Gastroesophageal sphincter (tissue), 4 donors: ENCODE measurements at regions not wholly inside any gene's neighbourhood (a gene's known extent, or its start where the extent isn't known, plus 50 kb on each side); places are given as distances from the start of the nearest gene placed in this dataset.
"Not testable (repeated sequence)": the region's sequence is repeated elsewhere in the genome, so short reads cannot be mapped to it uniquely, and the experiment has no call there.

Source experiments
- ATAC-seq: fragments of 150-250 bp; one replicate; pipeline ENCODE4 v1.9.1; 2016; ENCODE audit warnings: mild to moderate bottlenecking, moderate library complexity
- H3K27ac ChIP-seq, 4 donors: fragments of 200-600 bp; sonication (generic) in 3 of 4; 1 replicate in 3 of 4; 2 replicates in 1 of 4; pipeline ENCODE4 v1.5.1; 2016 to 2019
- H3K27me3 ChIP-seq: fragments of 200-600 bp; sonication (generic); one replicate; pipeline ENCODE4 v1.5.1; 2019
- H3K36me3 ChIP-seq, 2 donors: fragments of 200-600 bp; sonication (generic); one replicate each; pipeline ENCODE4 v1.5.1; 2019; ENCODE audit warnings: control low read depth in 1 of 2
- H3K4me1 ChIP-seq, 3 donors: fragments of 200-600 bp; sonication (generic); 1 replicate in 2 of 3; 2 replicates in 1 of 3; pipeline ENCODE4 v1.5.1; 2016 to 2019; ENCODE audit warnings: control low read depth in 2 of 3
- H3K4me3 ChIP-seq, 2 donors: fragments of 200-600 bp; sonication (generic); one replicate each; pipeline ENCODE4 v1.5.1; 2019; ENCODE audit warnings: mild to moderate bottlenecking in 1 of 2, moderate library complexity in 1 of 2
- H3K9me3 ChIP-seq, 3 donors: fragments of 200-600 bp; sonication (generic); one replicate each; pipeline ENCODE4 v1.5.1; 2017 to 2019; ENCODE audit warnings: control low read depth in 2 of 3
- EP300 ChIP-seq: sonication (generic); formaldehyde crosslinking; IDR thresholded peaks from one replicate; pipeline ENCODE4 v1.6.1; 2017; ENCODE audit warnings: antibody characterized with exemption, mild to moderate bottlenecking
- POLR2A ChIP-seq, 2 donors: fragments of 450-650 bp; IDR thresholded peaks; one replicate each; pipeline ENCODE4 v1.6.1; 2017; ENCODE audit warnings: antibody characterized with exemption in 2 of 2, mild to moderate bottlenecking in 2 of 2, moderate library complexity in 1 of 2
- POLR2AphosphoS5 ChIP-seq: sonication (generic); formaldehyde crosslinking; IDR thresholded peaks from one replicate; pipeline ENCODE4 v1.6.1; 2017; ENCODE audit warnings: antibody characterized with exemption
- WGBS, 2 donors: methylation state at CpG; one replicate each; pipeline ENCODE4 v1.1.5; 2018; ENCODE audit warnings: low coverage in 1 of 2; 5-methylcytosine and 5-hydroxymethylcytosine counted together
- TF ChIP-seq, protein P1 (sequence below), 4 experiments: fragments of 200-600 bp in 2 of 4; fragments of 450-650 bp in 2 of 4; sonication (generic) in 1 of 4; IDR thresholded peaks; one replicate each; pipeline ENCODE4 v1.5.1; 2017 to 2019; ENCODE audit warnings: antibody characterized with exemption in 4 of 4, mild to moderate bottlenecking in 2 of 4, moderate library complexity in 2 of 4

DNA sequence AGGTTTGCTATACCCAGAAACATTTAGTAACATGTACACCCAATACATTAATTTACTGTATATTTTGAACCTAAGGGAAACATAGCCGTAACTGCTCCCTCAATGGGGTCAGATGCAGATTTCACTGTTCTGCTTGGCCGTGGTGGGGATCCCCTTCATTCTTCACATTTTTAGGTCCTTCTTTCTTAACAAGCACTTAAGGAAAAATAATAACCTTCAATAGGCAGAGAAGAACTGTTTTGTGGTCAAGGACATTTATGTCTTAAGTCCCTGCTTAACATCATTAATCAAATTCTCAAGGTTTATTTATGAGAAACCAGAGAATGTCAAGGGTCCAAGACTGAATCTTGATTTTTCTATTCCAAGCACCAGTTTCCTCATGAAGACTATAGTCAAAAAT, 592.1 kb upstream of the ANKRD30A start:
- H3K27me3 ChIP-seq = no peaks in the 10 kb centered on the region
- ATAC-seq = no peak
- H3K27ac ChIP-seq = no peak overlapping the region
- TF ChIP-seq POLR2A (IDR thresholded peaks at IDR 0.05) = no peak
- TF ChIP-seq, protein P1, sequence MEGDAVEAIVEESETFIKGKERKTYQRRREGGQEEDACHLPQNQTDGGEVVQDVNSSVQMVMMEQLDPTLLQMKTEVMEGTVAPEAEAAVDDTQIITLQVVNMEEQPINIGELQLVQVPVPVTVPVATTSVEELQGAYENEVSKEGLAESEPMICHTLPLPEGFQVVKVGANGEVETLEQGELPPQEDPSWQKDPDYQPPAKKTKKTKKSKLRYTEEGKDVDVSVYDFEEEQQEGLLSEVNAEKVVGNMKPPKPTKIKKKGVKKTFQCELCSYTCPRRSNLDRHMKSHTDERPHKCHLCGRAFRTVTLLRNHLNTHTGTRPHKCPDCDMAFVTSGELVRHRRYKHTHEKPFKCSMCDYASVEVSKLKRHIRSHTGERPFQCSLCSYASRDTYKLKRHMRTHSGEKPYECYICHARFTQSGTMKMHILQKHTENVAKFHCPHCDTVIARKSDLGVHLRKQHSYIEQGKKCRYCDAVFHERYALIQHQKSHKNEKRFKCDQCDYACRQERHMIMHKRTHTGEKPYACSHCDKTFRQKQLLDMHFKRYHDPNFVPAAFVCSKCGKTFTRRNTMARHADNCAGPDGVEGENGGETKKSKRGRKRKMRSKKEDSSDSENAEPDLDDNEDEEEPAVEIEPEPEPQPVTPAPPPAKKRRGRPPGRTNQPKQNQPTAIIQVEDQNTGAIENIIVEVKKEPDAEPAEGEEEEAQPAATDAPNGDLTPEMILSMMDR (IDR thresholded peaks at IDR 0.05) = no peak
- TF ChIP-seq EP300 = no peak
- no peak for TF ChIP-seq POLR2AphosphoS5
- no peaks in the 10 kb centered on the region for H3K36me3 ChIP-seq
- WGBS, 2 donors = 75 to 95% methylated on average over 2 of the region's 2 CpGs
- no peaks in the 10 kb centered on the region for H3K4me1 ChIP-seq
- H3K4me3 ChIP-seq = no peak overlapping the region
- peaks cover 0 to 9% (median 0%) of the 10 kb centered on the region in 3 donors for H3K9me3 ChIP-seq

DNA sequence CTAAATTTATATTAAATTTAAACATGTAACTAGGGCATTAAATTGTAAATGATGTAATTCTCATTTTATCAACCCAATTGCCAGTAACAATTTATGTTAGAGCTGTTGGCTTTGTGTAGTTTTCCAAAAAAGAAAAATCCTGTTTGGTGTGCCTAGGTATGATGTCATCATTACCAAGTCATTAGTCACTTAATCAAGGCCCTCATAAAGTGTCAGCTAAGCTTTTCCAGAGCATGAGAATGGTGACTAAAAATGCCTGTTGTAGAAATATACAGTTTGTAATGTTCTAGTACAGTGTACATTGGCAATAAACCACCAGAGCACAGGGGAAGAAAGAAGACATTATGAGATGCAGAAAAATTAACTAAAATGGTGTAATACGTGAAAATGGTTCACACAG, 593.8 kb upstream of the ANKRD30A start:
- no peak for TF ChIP-seq POLR2A (IDR thresholded peaks at IDR 0.05)
- TF ChIP-seq, protein P1 (IDR thresholded peaks at IDR 0.05) = no peak
- TF ChIP-seq POLR2AphosphoS5 = no peak
- no peak for TF ChIP-seq EP300
- WGBS, 2 donors = 81 to 87% methylated on average over 1 of the region's 1 CpG
- no peak overlapping the region for H3K4me3 ChIP-seq
- peaks cover 0 to 9% (median 0%) of the 10 kb centered on the region in 3 donors for H3K9me3 ChIP-seq
- H3K27ac ChIP-seq = no peak overlapping the region
- H3K4me1 ChIP-seq = no peaks in the 10 kb centered on the region
- no peak for ATAC-seq
- H3K27me3 ChIP-seq = no peaks in the 10 kb centered on the region
- no peaks in the 10 kb centered on the region for H3K36me3 ChIP-seq

DNA sequence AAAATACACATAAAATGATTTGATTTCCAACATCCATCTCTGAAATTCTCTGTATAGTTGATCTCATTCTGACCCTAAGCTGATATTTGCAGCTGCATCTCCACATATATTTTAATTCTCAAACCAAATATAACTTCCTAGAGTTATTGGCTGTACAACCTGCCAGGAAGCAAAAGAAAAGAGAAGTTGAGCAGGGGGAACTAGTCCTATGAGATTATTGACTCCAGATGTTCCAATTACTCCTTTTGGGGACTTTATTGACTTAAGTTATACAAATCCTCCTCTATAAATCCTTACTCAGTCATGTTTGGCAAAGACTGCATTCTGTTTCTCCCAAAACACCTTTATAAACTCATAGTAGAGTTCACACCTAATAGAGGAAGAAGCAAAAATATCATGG, 599.4 kb upstream of the ANKRD30A start:
- ATAC-seq = no peak
- Histone ChIP-seq H3K4me3 (no peak overlapping the region), H3K4me1 (no peaks in the 10 kb centered on the region), H3K27me3 (no peaks in the 10 kb centered on the region), H3K27ac (no peak overlapping the region), H3K36me3 (no peaks in the 10 kb centered on the region), H3K9me3 (peaks cover 0 to 9% (median 0%) of the 10 kb centered on the region in 3 donors)
- TF ChIP-seq POLR2A (IDR thresholded peaks at IDR 0.05) = no peak
- no peak for TF ChIP-seq POLR2AphosphoS5
- TF ChIP-seq EP300 = no peak
- TF ChIP-seq, protein P1 (IDR thresholded peaks at IDR 0.05) = no peak

DNA sequence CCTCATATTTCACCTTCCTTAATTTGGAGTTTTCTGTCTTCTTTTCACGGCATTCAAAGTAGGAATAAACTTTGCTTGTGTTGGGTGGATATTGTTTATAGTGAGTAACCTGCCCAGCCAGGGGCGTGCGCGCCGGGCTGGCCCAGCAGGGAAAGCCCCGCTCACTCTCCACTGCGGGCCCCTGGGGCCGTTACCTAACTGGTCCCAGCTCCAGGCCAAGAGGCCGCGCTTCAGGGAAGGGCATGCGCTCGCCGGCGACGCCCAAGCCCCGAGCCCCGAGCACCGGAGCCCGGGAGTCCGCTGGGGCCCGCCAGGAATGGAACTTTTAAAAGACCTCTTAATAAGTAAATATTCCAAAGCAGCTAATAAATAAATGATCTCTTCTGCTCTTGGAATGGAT, 601.3 kb upstream of the ANKRD30A start:
- not testable (repeated sequence) for H3K9me3 ChIP-seq, H3K27me3 ChIP-seq, H3K27ac ChIP-seq, H3K36me3 ChIP-seq, H3K4me3 ChIP-seq, H3K4me1 ChIP-seq, ATAC-seq
- whole genome bisulfite sequencing, 2 donors = no CpG with 5 or more reads among the region's 21 CpGs

DNA sequence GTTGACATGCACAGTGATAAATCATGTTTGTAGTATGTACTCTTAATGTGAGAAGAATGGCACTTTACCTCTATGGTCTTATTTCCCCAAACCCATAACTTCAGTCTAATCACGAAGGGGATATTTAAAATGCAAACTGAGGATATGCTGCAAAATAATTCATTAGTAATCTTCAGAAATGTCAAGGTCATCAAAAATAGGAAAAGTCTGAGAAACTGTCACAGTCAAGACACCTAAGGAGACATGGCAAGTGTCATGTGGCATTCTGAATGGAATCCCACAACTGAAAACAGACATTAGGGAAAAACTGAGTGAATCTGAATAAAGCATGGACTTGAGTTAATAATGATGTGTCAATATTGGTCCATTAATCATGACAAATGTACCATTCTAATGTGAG, 605.5 kb upstream of the ANKRD30A start:
- peaks cover 0 to 21% (median 0%) of the 10 kb centered on the region in 3 donors for H3K9me3 ChIP-seq
- TF ChIP-seq POLR2A (IDR thresholded peaks at IDR 0.05) = no peak
- no peaks in the 10 kb centered on the region for H3K36me3 ChIP-seq
- 60 to 75% methylated on average over 1 of the region's 1 CpG for WGBS, 2 donors
- H3K27ac ChIP-seq = no peak overlapping the region
- ATAC-seq = no peak
- no peaks in the 10 kb centered on the region for H3K27me3 ChIP-seq
- no peak overlapping the region for H3K4me3 ChIP-seq
- no peaks in the 10 kb centered on the region for H3K4me1 ChIP-seq

DNA sequence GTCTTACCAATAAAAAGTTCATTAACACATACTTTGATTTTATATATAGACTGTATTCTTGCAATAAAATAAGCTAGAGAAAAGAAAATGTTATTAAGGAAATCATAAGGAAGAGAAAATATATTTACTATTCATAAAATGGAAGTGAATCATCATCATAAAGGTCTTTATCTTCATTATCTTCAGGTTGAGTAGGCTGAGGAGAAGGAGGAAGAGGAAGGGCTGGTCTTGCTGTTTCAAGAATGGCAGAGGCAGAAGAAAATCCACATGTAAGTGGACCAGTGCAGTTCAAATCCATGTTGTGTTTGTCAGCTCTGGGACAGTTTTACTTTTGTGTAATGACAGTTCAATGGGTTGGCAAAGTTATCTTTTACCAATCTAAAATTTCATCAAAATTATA, 609.1 kb upstream of the ANKRD30A start:
- no peak overlapping the region for H3K27ac ChIP-seq
- H3K9me3 ChIP-seq = peaks cover 0 to 21% (median 0%) of the 10 kb centered on the region in 3 donors
- H3K4me1 ChIP-seq = no peaks in the 10 kb centered on the region
- no peak overlapping the region for H3K4me3 ChIP-seq
- H3K27me3 ChIP-seq = no peaks in the 10 kb centered on the region
- no peak for ATAC-seq
- TF ChIP-seq, protein P1 (IDR thresholded peaks at IDR 0.05) = no peak
- TF ChIP-seq POLR2AphosphoS5 (no peak), EP300 (no peak), POLR2A (IDR thresholded peaks at IDR 0.05) (no peak)
- no peaks in the 10 kb centered on the region for H3K36me3 ChIP-seq
